HEK293 (cell line): ENCODE measurements at regions not wholly inside any gene's neighbourhood (a gene's known extent, or its start where the extent isn't known, plus 50 kb on each side); places are given as distances from the start of the nearest gene placed in this dataset.

Source experiments
- CTCF ChIA-PET: fragments of 350-600 bp; formaldehyde crosslinking; extraction: SDS; loops from one replicate; lab custom pipeline; 2021; ENCODE audit warnings: antibody characterized with exemption; lab: Yijun Ruan, JAX
- POLR2A ChIA-PET: fragments of 300-600 bp; formaldehyde crosslinking; extraction: SDS; loops from one replicate; lab custom pipeline; 2020; ENCODE audit warnings: antibody characterized with exemption, inconsistent platforms; lab: Yijun Ruan, JAX
- H3K27ac ChIP-seq: fragments of 200-500 bp; sonication (Bioruptor generic); 2 replicates; pipeline ENCODE4 v1.5.1; 2014; ENCODE audit warnings: low read depth, low read length, control low read depth, inconsistent platforms; ENCODE audit errors: extremely low read depth
- H3K36me3 ChIP-seq, 2 experiments: fragments of 200-500 bp in 1 of 2; sonication (Bioruptor generic) in 1 of 2; 1 replicate in 1 of 2; 2 replicates in 1 of 2; pipeline ENCODE4 v1.5.1; 2014 to 2017; ENCODE audit warnings: inconsistent platforms in 2 of 2, low read length in 2 of 2; ENCODE audit not compliant: control insufficient read depth in 2 of 2, insufficient read depth in 1 of 2
- H3K4me1 ChIP-seq: fragments of 200-500 bp; sonication (Bioruptor generic); 2 replicates; pipeline ENCODE4 v1.5.1; 2014; ENCODE audit warnings: mild to moderate bottlenecking, low read length, inconsistent platforms; ENCODE audit not compliant: control insufficient read depth, insufficient read depth
- H3K4me3 ChIP-seq: 2 replicates; pipeline ENCODE4 v1.5.1; 2011; ENCODE audit warnings: low read depth, mild to moderate bottlenecking, control low read depth, low read length, moderate library complexity
- H3K9me3 ChIP-seq: fragments of 200-500 bp; sonication (Bioruptor generic); 2 replicates; pipeline ENCODE4 v1.5.1; 2014; ENCODE audit warnings: low read depth, low read length, inconsistent platforms; ENCODE audit not compliant: control insufficient read depth, insufficient read depth
- KLF7 ChIP-seq: fragments of 450-650 bp; formaldehyde crosslinking; IDR thresholded peaks from 2 replicates; pipeline ENCODE4 v1.5.1; 2016; ENCODE audit warnings: missing biosample characterization, missing genetic modification characterization, borderline replicate concordance
- MYNN ChIP-seq: fragments of 450-650 bp; formaldehyde crosslinking; IDR thresholded peaks from 2 replicates; pipeline ENCODE4 v1.5.1; 2016; ENCODE audit warnings: missing biosample characterization, missing genetic modification characterization, borderline replicate concordance
- SP2 ChIP-seq: fragments of 450-650 bp; formaldehyde crosslinking; IDR thresholded peaks from 2 replicates; pipeline ENCODE4 v1.5.1; 2016; ENCODE audit warnings: missing biosample characterization, missing genetic modification characterization
- ZBTB1 ChIP-seq: fragments of 450-650 bp; formaldehyde crosslinking; IDR thresholded peaks from 2 replicates; pipeline ENCODE4 v1.5.1; 2016; ENCODE audit warnings: missing biosample characterization, missing genetic modification characterization
- ZBTB7A ChIP-seq: fragments of 450-650 bp; formaldehyde crosslinking; IDR thresholded peaks from 2 replicates; pipeline ENCODE4 v1.5.1; 2016; ENCODE audit warnings: low read depth, missing biosample characterization, missing genetic modification characterization
- ZNF114 ChIP-seq: fragments of 450-650 bp; formaldehyde crosslinking; IDR thresholded peaks from 2 replicates; pipeline ENCODE4 v1.5.0; 2017; ENCODE audit warnings: missing biosample characterization, missing genetic modification characterization
- ZNF391 ChIP-seq: fragments of 450-650 bp; formaldehyde crosslinking; IDR thresholded peaks from 2 replicates; pipeline ENCODE4 v1.5.1; 2016; ENCODE audit warnings: low read depth, missing biosample characterization, missing genetic modification characterization, borderline replicate concordance
- ZNF404 ChIP-seq: fragments of 450-650 bp; formaldehyde crosslinking; IDR thresholded peaks from 2 replicates; pipeline ENCODE4 v1.5.1; 2017; ENCODE audit warnings: missing biosample characterization, missing genetic modification characterization
- ZNF416 ChIP-seq: fragments of 450-650 bp; formaldehyde crosslinking; IDR thresholded peaks from 2 replicates; pipeline ENCODE4 v1.5.1; 2016; ENCODE audit warnings: missing biosample characterization, missing genetic modification characterization
- ZNF449 ChIP-seq: fragments of 450-650 bp; formaldehyde crosslinking; IDR thresholded peaks from 2 replicates; pipeline ENCODE4 v1.5.1; 2017; ENCODE audit warnings: missing biosample characterization, mild to moderate bottlenecking, missing genetic modification characterization, moderate library complexity
- ZNF514 ChIP-seq: fragments of 450-650 bp; formaldehyde crosslinking; IDR thresholded peaks from 2 replicates; pipeline ENCODE4 v1.5.1; 2016; ENCODE audit warnings: missing biosample characterization, missing genetic modification characterization
- ZNF596 ChIP-seq: fragments of 450-650 bp; IDR thresholded peaks from 2 replicates; pipeline ENCODE4 v1.5.0; 2018; ENCODE audit warnings: missing biosample characterization, mild to moderate bottlenecking, missing genetic modification characterization, moderate library complexity
- ZSCAN23 ChIP-seq: fragments of 450-650 bp; formaldehyde crosslinking; IDR thresholded peaks from 2 replicates; pipeline ENCODE4 v1.5.1; 2016; ENCODE audit warnings: missing biosample characterization, missing genetic modification characterization
- ZSCAN30 ChIP-seq: fragments of 450-650 bp; IDR thresholded peaks from 2 replicates; pipeline ENCODE4 v1.5.1; 2018; ENCODE audit warnings: missing biosample characterization, mild to moderate bottlenecking, missing genetic modification characterization, moderate library complexity
- TF ChIP-seq, protein P1 (sequence below): fragments of 450-650 bp; formaldehyde crosslinking; IDR thresholded peaks from 2 replicates; pipeline ENCODE4 v1.5.1; 2016; ENCODE audit warnings: missing biosample characterization, missing genetic modification characterization
- TF ChIP-seq, protein P2 (sequence below): fragments of 450-650 bp; formaldehyde crosslinking; IDR thresholded peaks from 2 replicates; pipeline ENCODE4 v1.5.1; 2016; ENCODE audit warnings: missing biosample characterization, missing genetic modification characterization

DNA sequence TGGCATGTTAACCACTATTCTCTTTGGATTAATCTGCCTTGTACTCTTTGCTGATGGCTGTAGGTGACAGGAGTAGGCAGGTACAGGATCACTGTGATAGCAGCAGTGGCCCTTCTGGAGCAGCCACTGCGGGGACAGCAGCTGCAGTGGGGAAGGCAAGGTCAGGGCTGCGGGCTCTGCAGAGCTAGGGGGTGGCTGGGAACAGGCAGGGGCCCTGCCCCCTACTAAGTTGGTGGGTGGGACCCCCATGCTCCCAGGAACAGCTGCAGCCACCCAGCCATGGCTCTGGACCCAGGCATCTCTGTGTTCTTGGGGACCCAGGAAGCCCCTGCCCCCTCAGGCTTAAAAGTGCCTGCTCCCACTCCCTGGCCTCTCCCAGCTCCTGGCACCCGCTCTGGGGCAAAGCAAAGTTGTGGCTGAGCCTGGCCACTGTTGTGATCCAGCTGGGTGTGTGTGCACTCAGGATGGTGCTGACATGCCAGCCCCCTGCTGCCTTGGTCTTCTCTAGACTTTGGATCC lies 302.4 kb downstream of the PCDH20 start:
- POLR2A ChIA-PET = no interaction called here
- CTCF ChIA-PET = no interaction called here

DNA sequence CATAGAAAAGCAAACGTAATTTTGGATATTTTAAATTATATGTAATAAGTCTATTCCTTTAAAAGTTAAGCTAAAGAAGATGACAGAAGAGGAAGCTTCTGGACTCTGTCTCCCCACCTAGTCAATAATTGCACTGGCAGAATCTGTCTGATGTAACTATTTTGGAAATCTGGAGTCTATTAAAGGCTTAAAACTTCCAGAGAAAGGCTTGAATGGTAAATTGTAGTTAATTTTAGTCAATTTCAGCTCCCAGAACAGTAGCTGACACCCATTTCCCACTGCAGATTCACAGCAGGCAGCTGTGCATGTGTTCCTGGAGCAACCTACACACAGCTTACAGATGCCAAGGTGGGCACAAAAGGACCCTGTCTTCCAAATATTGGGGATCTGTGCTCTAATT lies 304.1 kb downstream of the PCDH20 start:
- ChIA-PET POLR2A (no interaction called here), CTCF (no interaction called here)
- Histone ChIP-seq H3K9me3 (no peaks in the 10 kb centered on the region), H3K4me3 (no peak overlapping the region), H3K36me3 (no peaks in the 10 kb centered on the region), H3K4me1 (no peaks in the 10 kb centered on the region), H3K27ac (no peak overlapping the region)
- TF ChIP-seq ZNF514 (no peak), ZBTB7A (no peak), ZNF416 (tag by site-specific recombination) (no peak), ZNF596 (no peak), ZNF404 (tag by site-specific recombination) (no peak), ZNF391 (no peak), ZNF449 (tag by site-specific recombination) (no peak)
- TF ChIP-seq, protein P1, sequence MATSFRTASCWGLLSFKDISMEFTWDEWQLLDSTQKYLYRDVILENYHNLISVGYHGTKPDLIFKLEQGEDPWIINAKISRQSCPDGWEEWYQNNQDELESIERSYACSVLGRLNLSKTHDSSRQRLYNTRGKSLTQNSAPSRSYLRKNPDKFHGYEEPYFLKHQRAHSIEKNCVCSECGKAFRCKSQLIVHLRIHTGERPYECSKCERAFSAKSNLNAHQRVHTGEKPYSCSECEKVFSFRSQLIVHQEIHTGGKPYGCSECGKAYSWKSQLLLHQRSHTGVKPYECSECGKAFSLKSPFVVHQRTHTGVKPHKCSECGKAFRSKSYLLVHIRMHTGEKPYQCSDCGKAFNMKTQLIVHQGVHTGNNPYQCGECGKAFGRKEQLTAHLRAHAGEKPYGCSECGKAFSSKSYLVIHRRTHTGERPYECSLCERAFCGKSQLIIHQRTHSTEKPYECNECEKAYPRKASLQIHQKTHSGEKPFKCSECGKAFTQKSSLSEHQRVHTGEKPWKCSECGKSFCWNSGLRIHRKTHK (tag by site-specific recombination) = no peak

More for the DNA sequence above, 302.4 kb downstream of the PCDH20 start:
- TF ChIP-seq ZSCAN30 (tag by site-specific recombination) (no peak), ZNF114 (tag by site-specific recombination) (no peak), MYNN (tag by site-specific recombination) (no peak), ZNF404 (tag by site-specific recombination) (no peak), KLF7 (tag by site-specific recombination) (no peak), ZBTB1 (tag by site-specific recombination) (no peak), SP2 (tag by site-specific recombination) (no peak), ZSCAN23 (tag by site-specific recombination) (no peak)
- TF ChIP-seq, protein P2, sequence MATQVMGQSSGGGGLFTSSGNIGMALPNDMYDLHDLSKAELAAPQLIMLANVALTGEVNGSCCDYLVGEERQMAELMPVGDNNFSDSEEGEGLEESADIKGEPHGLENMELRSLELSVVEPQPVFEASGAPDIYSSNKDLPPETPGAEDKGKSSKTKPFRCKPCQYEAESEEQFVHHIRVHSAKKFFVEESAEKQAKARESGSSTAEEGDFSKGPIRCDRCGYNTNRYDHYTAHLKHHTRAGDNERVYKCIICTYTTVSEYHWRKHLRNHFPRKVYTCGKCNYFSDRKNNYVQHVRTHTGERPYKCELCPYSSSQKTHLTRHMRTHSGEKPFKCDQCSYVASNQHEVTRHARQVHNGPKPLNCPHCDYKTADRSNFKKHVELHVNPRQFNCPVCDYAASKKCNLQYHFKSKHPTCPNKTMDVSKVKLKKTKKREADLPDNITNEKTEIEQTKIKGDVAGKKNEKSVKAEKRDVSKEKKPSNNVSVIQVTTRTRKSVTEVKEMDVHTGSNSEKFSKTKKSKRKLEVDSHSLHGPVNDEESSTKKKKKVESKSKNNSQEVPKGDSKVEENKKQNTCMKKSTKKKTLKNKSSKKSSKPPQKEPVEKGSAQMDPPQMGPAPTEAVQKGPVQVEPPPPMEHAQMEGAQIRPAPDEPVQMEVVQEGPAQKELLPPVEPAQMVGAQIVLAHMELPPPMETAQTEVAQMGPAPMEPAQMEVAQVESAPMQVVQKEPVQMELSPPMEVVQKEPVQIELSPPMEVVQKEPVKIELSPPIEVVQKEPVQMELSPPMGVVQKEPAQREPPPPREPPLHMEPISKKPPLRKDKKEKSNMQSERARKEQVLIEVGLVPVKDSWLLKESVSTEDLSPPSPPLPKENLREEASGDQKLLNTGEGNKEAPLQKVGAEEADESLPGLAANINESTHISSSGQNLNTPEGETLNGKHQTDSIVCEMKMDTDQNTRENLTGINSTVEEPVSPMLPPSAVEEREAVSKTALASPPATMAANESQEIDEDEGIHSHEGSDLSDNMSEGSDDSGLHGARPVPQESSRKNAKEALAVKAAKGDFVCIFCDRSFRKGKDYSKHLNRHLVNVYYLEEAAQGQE (tag by site-specific recombination) = no peak
- TF ChIP-seq, protein P1 (tag by site-specific recombination) = no peak
- no peaks in the 10 kb centered on the region for H3K4me1 ChIP-seq
- H3K36me3 ChIP-seq = no peaks in the 10 kb centered on the region
- no peak overlapping the region for H3K4me3 ChIP-seq
- H3K9me3 ChIP-seq = no peaks in the 10 kb centered on the region
- no peak overlapping the region for H3K27ac ChIP-seq
